Lower lobe of right lung (tissue), 2 donors: ENCODE measurements at regions not wholly inside any gene's neighbourhood (a gene's known extent, or its start where the extent isn't known, plus 50 kb on each side); places are given as distances from the start of the nearest gene placed in this dataset.

Source experiments
- ATAC-seq, 2 donors: fragments of 200-7000 bp; cut with Tn5 transposase; one replicate each; pipeline ENCODE4 v1.9.1; 2020 to 2022; ENCODE audit warnings: mild to moderate bottlenecking in 2 of 2, moderate library complexity in 2 of 2
- DNase-seq: peaks from one replicate; pipeline ENCODE4 v3.0.0-alpha.2; 2020
- H3K27ac ChIP-seq: fragments of 200-600 bp; one replicate; pipeline ENCODE4 v1.8.0; 2022
- H3K27me3 ChIP-seq: fragments of 200-600 bp; one replicate; pipeline ENCODE4 v1.8.0; 2022; ENCODE audit warnings: low read depth
- H3K36me3 ChIP-seq: fragments of 200-600 bp; one replicate; pipeline ENCODE4 v1.8.0; 2022; ENCODE audit warnings: mild to moderate bottlenecking
- H3K4me1 ChIP-seq: fragments of 200-600 bp; one replicate; pipeline ENCODE4 v1.8.0; 2022
- H3K4me3 ChIP-seq: fragments of 200-600 bp; one replicate; pipeline ENCODE4 v1.8.0; 2022; ENCODE audit warnings: mild to moderate bottlenecking
- H3K9me3 ChIP-seq: fragments of 200-600 bp; one replicate; pipeline ENCODE4 v1.8.0; 2022
- intact Hi-C: fragments of 100-400 bp; cut with DNase I; formaldehyde crosslinking; loops from one replicate; pipeline ENCODE4 v1.11.0; 2022
- TF ChIP-seq, protein P1 (sequence below): fragments of 200-600 bp; IDR thresholded peaks from one replicate; pipeline ENCODE4 v1.8.0; 2022; ENCODE audit warnings: antibody characterized with exemption, mild to moderate bottlenecking
- donor health status: DM: no; HTN: yes; CAD: no; lungs with severe emphysema.

DNA sequence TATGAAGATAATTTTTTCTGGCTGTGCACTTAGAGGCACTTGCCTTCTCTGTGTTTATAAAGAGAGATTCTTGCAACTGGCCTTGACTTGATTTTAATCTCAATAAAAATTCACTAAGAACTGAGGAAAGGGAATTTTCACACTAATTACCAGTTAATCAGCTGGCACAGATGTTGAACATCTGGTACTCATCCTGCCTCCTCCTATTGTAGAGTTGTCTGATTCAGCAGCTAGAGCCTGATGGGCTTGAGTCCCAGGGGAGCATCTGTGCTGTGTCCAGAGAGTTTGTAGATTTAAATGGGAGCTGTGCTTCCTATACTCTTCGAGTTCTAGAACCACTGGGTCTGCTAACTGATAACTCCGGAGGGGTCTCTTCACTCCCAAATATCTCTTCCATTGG, 50.7 kb upstream of the ADRA1D start:
- Histone ChIP-seq H3K4me3 (no peak overlapping the region), H3K36me3 (no peaks in the 10 kb centered on the region), H3K4me1 (no peaks in the 10 kb centered on the region), H3K27me3 (no peaks in the 10 kb centered on the region), H3K27ac (no peak overlapping the region), H3K9me3 (no peaks in the 10 kb centered on the region)
- DNase-seq, result no peak
- intact Hi-C loops, result no loop called here
- TF ChIP-seq, protein P1, sequence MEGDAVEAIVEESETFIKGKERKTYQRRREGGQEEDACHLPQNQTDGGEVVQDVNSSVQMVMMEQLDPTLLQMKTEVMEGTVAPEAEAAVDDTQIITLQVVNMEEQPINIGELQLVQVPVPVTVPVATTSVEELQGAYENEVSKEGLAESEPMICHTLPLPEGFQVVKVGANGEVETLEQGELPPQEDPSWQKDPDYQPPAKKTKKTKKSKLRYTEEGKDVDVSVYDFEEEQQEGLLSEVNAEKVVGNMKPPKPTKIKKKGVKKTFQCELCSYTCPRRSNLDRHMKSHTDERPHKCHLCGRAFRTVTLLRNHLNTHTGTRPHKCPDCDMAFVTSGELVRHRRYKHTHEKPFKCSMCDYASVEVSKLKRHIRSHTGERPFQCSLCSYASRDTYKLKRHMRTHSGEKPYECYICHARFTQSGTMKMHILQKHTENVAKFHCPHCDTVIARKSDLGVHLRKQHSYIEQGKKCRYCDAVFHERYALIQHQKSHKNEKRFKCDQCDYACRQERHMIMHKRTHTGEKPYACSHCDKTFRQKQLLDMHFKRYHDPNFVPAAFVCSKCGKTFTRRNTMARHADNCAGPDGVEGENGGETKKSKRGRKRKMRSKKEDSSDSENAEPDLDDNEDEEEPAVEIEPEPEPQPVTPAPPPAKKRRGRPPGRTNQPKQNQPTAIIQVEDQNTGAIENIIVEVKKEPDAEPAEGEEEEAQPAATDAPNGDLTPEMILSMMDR, result no peak
- ATAC-seq, result no peak

- Histone ChIP-seq H3K27me3 (no peaks in the 10 kb centered on the region), H3K9me3 (no peaks in the 10 kb centered on the region), H3K4me3 (no peak overlapping the region), H3K4me1 (no peaks in the 10 kb centered on the region), H3K27ac (no peak overlapping the region), H3K36me3 (no peaks in the 10 kb centered on the region)
- intact Hi-C loops, result no loop called here
- ATAC-seq, result no peak
- no peak for DNase-seq
- TF ChIP-seq, protein P1, result no peak
These were observed 50.1 kb upstream of the ADRA1D start for GRCh38 chr20:4299216-4299615.
